H9 (cell line): ENCODE measurements at regions not wholly inside any gene's neighbourhood (a gene's known extent, or its start where the extent isn't known, plus 50 kb on each side); places are given as distances from the start of the nearest gene placed in this dataset.

Experiments
- DNase-seq: peaks from one replicate; pipeline ENCODE4 v3.0.0-alpha.2; 2017
- H2AFZ ChIP-seq: one replicate; pipeline ENCODE4 v1.6.1; 2013; ENCODE audit warnings: mild to moderate bottlenecking, low read length, control low read depth, moderate library complexity
- H2AK5ac ChIP-seq: 2 replicates; pipeline ENCODE4 v1.6.1; 2013; ENCODE audit warnings: low read length, control low read depth, mixed read lengths; ENCODE audit not compliant: insufficient read length
- H2BK120ac ChIP-seq: one replicate; pipeline ENCODE4 v1.6.1; 2013; ENCODE audit warnings: low read depth, mild to moderate bottlenecking, low read length, control low read depth, inconsistent platforms; ENCODE audit not compliant: poor library complexity, severe bottlenecking
- H2BK12ac ChIP-seq: 2 replicates; pipeline ENCODE4 v1.6.1; 2013; ENCODE audit warnings: low read length, control low read depth, mixed read lengths, low read depth; ENCODE audit not compliant: insufficient read length
- H2BK15ac ChIP-seq: 2 replicates; pipeline ENCODE4 v1.6.1; 2013; ENCODE audit warnings: low read depth, low read length, control low read depth
- H2BK20ac ChIP-seq: one replicate; pipeline ENCODE4 v1.6.1; 2013; ENCODE audit warnings: low read depth, mild to moderate bottlenecking, low read length, control low read depth, inconsistent platforms; ENCODE audit not compliant: poor library complexity, severe bottlenecking
- H2BK5ac ChIP-seq: 2 replicates; pipeline ENCODE4 v1.6.1; 2013; ENCODE audit warnings: low read length, control low read depth, mixed read lengths; ENCODE audit not compliant: insufficient read length
- H3K14ac ChIP-seq: 2 replicates; pipeline ENCODE4 v1.6.1; 2013; ENCODE audit warnings: low read length, control low read depth; ENCODE audit not compliant: insufficient read depth
- H3K18ac ChIP-seq: 2 replicates; pipeline ENCODE4 v1.6.1; 2013; ENCODE audit warnings: low read depth, mild to moderate bottlenecking, mixed read lengths, low read length, control low read depth; ENCODE audit not compliant: insufficient read length
- H3K23ac ChIP-seq: 2 replicates; pipeline ENCODE4 v1.6.1; 2013; ENCODE audit warnings: low read length, control low read depth, mixed read lengths, low read depth; ENCODE audit not compliant: insufficient read length
- H3K23me2 ChIP-seq: 2 replicates; pipeline ENCODE4 v1.6.1; 2013; ENCODE audit warnings: low read depth, mild to moderate bottlenecking, mixed read lengths, low read length, control low read depth; ENCODE audit not compliant: insufficient read length, poor library complexity, severe bottlenecking
- H3K27ac ChIP-seq: 2 replicates; pipeline ENCODE4 v1.5.1; 2013; ENCODE audit warnings: low read length, control low read depth, mixed read lengths, low read depth; ENCODE audit not compliant: insufficient read length
- H3K27me3 ChIP-seq: 2 replicates; pipeline ENCODE4 v1.6.1; 2013; ENCODE audit warnings: low read length, control low read depth, inconsistent platforms; ENCODE audit not compliant: insufficient read depth
- H3K4ac ChIP-seq: 2 replicates; pipeline ENCODE4 v1.6.1; 2013; ENCODE audit warnings: low read depth, mild to moderate bottlenecking, control low read depth, inconsistent platforms, low read length, moderate library complexity
- H3K4me1 ChIP-seq: 2 replicates; pipeline ENCODE4 v1.6.1; 2013; ENCODE audit warnings: low read length, control low read depth, inconsistent platforms; ENCODE audit not compliant: insufficient read depth
- H3K4me2 ChIP-seq: 2 replicates; pipeline ENCODE4 v1.6.1; 2013; ENCODE audit warnings: low read length, control low read depth, mixed read lengths; ENCODE audit not compliant: insufficient read length, insufficient read depth
- H3K56ac ChIP-seq: 2 replicates; pipeline ENCODE4 v1.6.1; 2013; ENCODE audit warnings: low read depth, mild to moderate bottlenecking, mixed read lengths, low read length, control low read depth; ENCODE audit not compliant: insufficient read length
- H3K79me1 ChIP-seq: 2 replicates; pipeline ENCODE4 v1.6.1; 2013; ENCODE audit warnings: low read depth, mild to moderate bottlenecking, moderate library complexity, low read length, control low read depth, inconsistent platforms; ENCODE audit not compliant: insufficient read depth, poor library complexity, severe bottlenecking
- H3K79me2 ChIP-seq: 2 replicates; pipeline ENCODE4 v1.6.1; 2013; ENCODE audit warnings: low read length, control low read depth, inconsistent platforms; ENCODE audit not compliant: insufficient read depth
- H3K9ac ChIP-seq: 2 replicates; pipeline ENCODE4 v1.6.1; 2013; ENCODE audit warnings: low read length, control low read depth, mixed read lengths; ENCODE audit not compliant: insufficient read length; ENCODE audit errors: extremely low read depth
- H3K9me3 ChIP-seq: one replicate; pipeline ENCODE4 v1.6.1; 2013; ENCODE audit warnings: low read depth, low read length, inconsistent platforms; ENCODE audit not compliant: control insufficient read depth
- H3T11ph ChIP-seq: one replicate; pipeline ENCODE4 v1.6.1; 2013; ENCODE audit warnings: mild to moderate bottlenecking, low read length, control low read depth, inconsistent platforms
- H4K20me1 ChIP-seq: one replicate; pipeline ENCODE4 v1.6.1; 2013; ENCODE audit not compliant: control insufficient read depth, insufficient read length, insufficient read depth
- H4K5ac ChIP-seq: 2 replicates; pipeline ENCODE4 v1.6.1; 2013; ENCODE audit warnings: low read depth, mild to moderate bottlenecking, mixed read lengths, low read length, control low read depth; ENCODE audit not compliant: insufficient read length
- H4K8ac ChIP-seq: replicated peaks from 2 replicates; pipeline ENCODE4 v1.6.1; 2013; ENCODE audit warnings: low read length, control low read depth, mixed read lengths, low read depth; ENCODE audit not compliant: insufficient read length
- H4K91ac ChIP-seq: 2 replicates; pipeline ENCODE4 v1.6.1; 2013; ENCODE audit warnings: low read depth, mild to moderate bottlenecking, moderate library complexity, mixed read lengths, low read length, control low read depth; ENCODE audit not compliant: insufficient read length
- H3K27ac Mint-ChIP-seq, 3 experiments: 2 replicates in 2 of 3; 3 replicates in 1 of 3; pipeline ENCODE4 v1.8.0; 2020 to 2021; ENCODE audit warnings: mixed read lengths in 3 of 3, mild to moderate bottlenecking in 1 of 3, moderate library complexity in 1 of 3
- H3K27me3 Mint-ChIP-seq: 2 replicates; pipeline ENCODE4 v1.8.0; 2021; ENCODE audit warnings: low read depth, mild to moderate bottlenecking, moderate library complexity, mixed read lengths
- H3K36me3 Mint-ChIP-seq, 3 experiments: 2 replicates in 2 of 3; 3 replicates in 1 of 3; pipeline ENCODE4 v1.8.0; 2020 to 2021; ENCODE audit warnings: low read depth in 3 of 3, mixed read lengths in 3 of 3; ENCODE audit not compliant: insufficient read depth in 1 of 3
- H3K4me1 Mint-ChIP-seq, 2 experiments: 2 replicates each; pipeline ENCODE4 v1.8.0; 2020; ENCODE audit warnings: mixed read lengths in 2 of 2
- H3K4me3 Mint-ChIP-seq, 2 experiments: 2 replicates in 1 of 2; 3 replicates in 1 of 2; pipeline ENCODE4 v1.8.0; 2020 to 2021; ENCODE audit warnings: mild to moderate bottlenecking in 2 of 2, mixed read lengths in 2 of 2, moderate library complexity in 1 of 2
- H3K9me3 Mint-ChIP-seq, 2 experiments: 2 replicates in 1 of 2; 3 replicates in 1 of 2; pipeline ENCODE4 v1.8.0; 2020; ENCODE audit warnings: mild to moderate bottlenecking in 2 of 2, mixed read lengths in 2 of 2, moderate library complexity in 1 of 2
- CTCF ChIP-seq: fragments of 200-600 bp; sonication (generic); conservative IDR thresholded peaks from 3 replicates; pipeline ENCODE4 v1.8.0; 2021; ENCODE audit warnings: antibody characterized with exemption, mild to moderate bottlenecking
- WGBS: extraction: QIAGEN DNeasy Blood & Tissue Kit; methylation state at CpG from one replicate; pipeline ENCODE4 v1.1.7; 2013; ENCODE audit warnings: missing lambda C conversion rate, low lambda C conversion rate, mixed read lengths; ENCODE audit not compliant: insufficient read length; ENCODE audit errors: extremely low coverage; 5-methylcytosine and 5-hydroxymethylcytosine counted together

- H2BK120ac ChIP-seq, result no peak overlapping the region
- no peaks in the 10 kb centered on the region for H3K27me3 Mint-ChIP-seq
- H3K79me2 ChIP-seq, result no peaks in the 10 kb centered on the region
- no peak overlapping the region for H3T11ph ChIP-seq
- H2AK5ac ChIP-seq, result no peak overlapping the region
- H3K4me2 ChIP-seq, result no peak overlapping the region
- H3K4ac ChIP-seq, result no peak overlapping the region
- TF ChIP-seq CTCF, result no peak
- H3K9me3 ChIP-seq, result no peaks in the 10 kb centered on the region
- no peak overlapping the region for H3K4me3 Mint-ChIP-seq
- no peaks in the 10 kb centered on the region for H3K23me2 ChIP-seq
- no peak overlapping the region for H2BK5ac ChIP-seq
- no peak overlapping the region for H3K27ac Mint-ChIP-seq
- no peaks in the 10 kb centered on the region for H3K9me3 Mint-ChIP-seq
- no peaks in the 10 kb centered on the region for H3K79me1 ChIP-seq
- no peak overlapping the region for H2BK20ac ChIP-seq
- no peaks in the 10 kb centered on the region for H3K27me3 ChIP-seq
- no peak overlapping the region for H3K23ac ChIP-seq
- H3K14ac ChIP-seq, result no peak overlapping the region
- H2BK12ac ChIP-seq, result no peak overlapping the region
- no peaks in the 10 kb centered on the region for H3K36me3 Mint-ChIP-seq
- peaks cover 24 to 34% of the 10 kb centered on the region in 2 experiments for H3K4me1 Mint-ChIP-seq
- H2BK15ac ChIP-seq, result no peak overlapping the region
- no peaks in the 10 kb centered on the region for H4K20me1 ChIP-seq
- DNase-seq, result no peak
- no peak overlapping the region for H2AFZ ChIP-seq
- H3K18ac ChIP-seq, result no peak overlapping the region
- H4K5ac ChIP-seq, result no peak overlapping the region
- no peak overlapping the region for H4K91ac ChIP-seq
- H4K8ac ChIP-seq, result no peak overlapping the region
- WGBS, result no CpG with 5 or more reads among the region's 3 CpGs
- H3K56ac ChIP-seq, result no peak overlapping the region
- no peaks in the 10 kb centered on the region for H3K4me1 ChIP-seq
- H3K27ac ChIP-seq, result no peak overlapping the region
- no peak overlapping the region for H3K9ac ChIP-seq
Measured at GRCh38 chr2:52463457-52463856, 1304.1 kb upstream of the CHAC2 start.
